T-helper 2 cell treated with Interferon-gamma antibody and Interleukin-4, amounts not matched to agents 5 μg/mL and 100 μg/mL, for 36 hours (primary cell): ENCODE measurements at regions not wholly inside any gene's neighbourhood (a gene's known extent, or its start where the extent isn't known, plus 50 kb on each side); places are given as distances from the start of the nearest gene placed in this dataset.
"Not testable (repeated sequence)": the region's sequence is repeated elsewhere in the genome, so short reads cannot be mapped to it uniquely, and the experiment has no call there.

ENCODE experiments used
- DNase-seq: peaks from one replicate; pipeline ENCODE4 v3.0.0; 2021; ENCODE audit warnings: low spot score
- H3K27ac Mint-ChIP-seq: one replicate; pipeline ENCODE4 v1.8.0; 2021; ENCODE audit warnings: mild to moderate bottlenecking, mixed read lengths
- H3K27me3 Mint-ChIP-seq: one replicate; pipeline ENCODE4 v1.8.0; 2021; ENCODE audit warnings: low read depth, mixed read lengths
- H3K36me3 Mint-ChIP-seq: one replicate; pipeline ENCODE4 v1.8.0; 2021; ENCODE audit warnings: low read depth, mixed read lengths
- H3K4me1 Mint-ChIP-seq: one replicate; pipeline ENCODE4 v1.8.0; 2021; ENCODE audit warnings: low read depth, mixed read lengths
- H3K4me3 Mint-ChIP-seq: one replicate; pipeline ENCODE4 v1.8.0; 2022; ENCODE audit warnings: mild to moderate bottlenecking, moderate library complexity, mixed read lengths
- H3K9me3 Mint-ChIP-seq: one replicate; pipeline ENCODE4 v1.8.0; 2021; ENCODE audit warnings: mixed read lengths

- Mint-ChIP-seq H3K4me3 (no peak overlapping the region), H3K27me3 (no peaks in the 10 kb centered on the region), H3K4me1 (no peaks in the 10 kb centered on the region)
Measured at GRCh38 chr4:115648786-115649185, 535.4 kb upstream of the NDST4 start.

DNA sequence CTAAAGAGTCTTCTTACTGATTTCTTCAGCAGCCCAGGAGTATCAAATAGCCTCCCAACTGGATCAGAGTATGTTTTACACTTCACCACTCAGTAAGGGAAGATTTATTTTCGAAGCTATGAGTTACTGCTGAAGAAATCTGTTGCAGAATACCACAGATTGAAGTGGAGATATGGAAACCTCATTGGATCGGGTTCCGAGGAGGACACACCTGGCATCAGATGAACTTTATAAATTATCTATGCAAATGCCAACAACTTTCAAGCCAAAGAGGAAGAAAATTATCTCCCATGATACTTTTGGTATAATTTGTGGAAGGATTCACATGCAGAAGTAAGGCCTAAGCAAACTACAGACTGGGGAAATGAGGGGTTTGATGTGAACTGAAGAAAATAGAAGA lies 515.9 kb upstream of the NDST4 start:
- no peak for DNase-seq
- Mint-ChIP-seq H3K4me1 (no peaks in the 10 kb centered on the region), H3K9me3 (no peaks in the 10 kb centered on the region), H3K4me3 (no peak overlapping the region), H3K36me3 (no peaks in the 10 kb centered on the region), H3K27ac (no peak overlapping the region), H3K27me3 (no peaks in the 10 kb centered on the region)

More at GRCh38 chr4:115648786-115649185, 535.4 kb upstream of the NDST4 start:
- DNase-seq, result no peak
- Mint-ChIP-seq H3K36me3 (no peaks in the 10 kb centered on the region), H3K9me3 (peaks cover 9% of the 10 kb centered on the region), H3K27ac (no peak overlapping the region)

- Mint-ChIP-seq H3K27ac (no peak overlapping the region), H3K9me3 (no peaks in the 10 kb centered on the region), H3K27me3 (no peaks in the 10 kb centered on the region), H3K36me3 (no peaks in the 10 kb centered on the region), H3K4me1 (no peaks in the 10 kb centered on the region), H3K4me3 (no peak overlapping the region)
- DNase-seq, result no peak
Measured at GRCh38 chr4:115609631-115610030, 496.2 kb upstream of the NDST4 start.

- no peaks in the 10 kb centered on the region for H3K27me3 Mint-ChIP-seq
- H3K27ac Mint-ChIP-seq, result no peak overlapping the region
- H3K4me1 Mint-ChIP-seq, result no peaks in the 10 kb centered on the region
- H3K9me3 Mint-ChIP-seq, result no peaks in the 10 kb centered on the region
- H3K4me3 Mint-ChIP-seq, result no peak overlapping the region
- H3K36me3 Mint-ChIP-seq, result no peaks in the 10 kb centered on the region
- no peak for DNase-seq
Measured at GRCh38 chr4:115607311-115607710, 493.9 kb upstream of the NDST4 start.

GRCh38 chr4:115596265-115597001 lies 483.0 kb upstream of the NDST4 start:
- Mint-ChIP-seq H3K27ac (no peak overlapping the region), H3K9me3 (peaks cover 12% of the 10 kb centered on the region), H3K27me3 (no peaks in the 10 kb centered on the region), H3K36me3 (no peaks in the 10 kb centered on the region), H3K4me3 (no peak overlapping the region), H3K4me1 (no peaks in the 10 kb centered on the region)
- DNase-seq, result no peak

- no peak for DNase-seq
- H3K4me1 Mint-ChIP-seq, result no peaks in the 10 kb centered on the region
Measured at GRCh38 chr4:115580901-115581300, 467.5 kb upstream of the NDST4 start.

DNA sequence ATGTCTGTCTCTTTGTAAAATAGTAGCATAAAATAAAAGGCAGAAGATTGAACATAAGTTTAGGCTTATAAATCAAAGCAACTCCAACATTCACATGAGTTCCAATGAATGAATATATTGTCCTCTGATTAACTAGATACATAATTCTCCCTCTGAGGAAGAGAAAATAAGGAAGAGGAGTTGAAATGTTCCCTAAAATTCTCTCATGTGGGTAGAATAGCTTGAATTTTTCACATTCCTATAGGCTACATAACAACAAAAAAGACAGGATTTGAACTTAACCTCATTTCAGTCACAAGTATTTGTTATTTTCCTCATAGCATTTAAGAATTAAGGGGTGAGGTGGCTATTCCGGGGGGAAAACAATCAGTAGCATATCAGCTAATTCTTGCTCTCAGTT lies 462.4 kb upstream of the NDST4 start:
- Mint-ChIP-seq H3K27ac (no peak overlapping the region), H3K4me1 (no peaks in the 10 kb centered on the region), H3K4me3 (no peak overlapping the region), H3K27me3 (no peaks in the 10 kb centered on the region), H3K36me3 (no peaks in the 10 kb centered on the region), H3K9me3 (peaks cover 3% of the 10 kb centered on the region)
- no peak for DNase-seq

More at GRCh38 chr4:115580901-115581300, 467.5 kb upstream of the NDST4 start:
- Mint-ChIP-seq H3K9me3 (no peaks in the 10 kb centered on the region), H3K4me3 (no peak overlapping the region), H3K36me3 (no peaks in the 10 kb centered on the region), H3K27ac (no peak overlapping the region), H3K27me3 (no peaks in the 10 kb centered on the region)

GRCh38 chr4:115562506-115562905 lies 449.1 kb upstream of the NDST4 start:
- H3K27me3 Mint-ChIP-seq, result no peaks in the 10 kb centered on the region
- H3K27ac Mint-ChIP-seq, result no peak overlapping the region
- H3K4me3 Mint-ChIP-seq, result no peak overlapping the region
- H3K4me1 Mint-ChIP-seq, result no peaks in the 10 kb centered on the region
- H3K9me3 Mint-ChIP-seq, result no peaks in the 10 kb centered on the region
- H3K36me3 Mint-ChIP-seq, result no peaks in the 10 kb centered on the region
- DNase-seq, result no peak

DNA sequence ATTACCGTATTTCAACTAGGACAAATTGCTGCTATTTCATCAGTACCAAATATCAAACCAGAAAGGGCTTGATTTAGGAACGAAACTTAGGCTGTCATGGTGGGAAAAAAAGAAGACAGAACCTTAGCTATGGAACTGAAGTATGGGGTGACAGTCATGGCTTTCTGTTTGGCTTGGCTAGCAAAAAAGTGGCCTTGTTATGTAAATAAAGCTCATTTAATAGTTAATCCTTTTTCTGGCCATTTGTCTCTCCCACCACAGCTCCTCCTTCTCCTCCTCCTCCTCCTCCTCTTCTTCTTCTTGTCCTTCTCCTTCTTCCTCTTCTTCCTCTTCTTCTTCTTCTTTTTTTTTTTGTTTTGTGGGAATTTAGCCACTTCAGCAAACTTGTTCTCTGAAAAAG lies 434.7 kb upstream of the NDST4 start:
- Mint-ChIP-seq H3K9me3 (no peaks in the 10 kb centered on the region), H3K4me3 (no peak overlapping the region)

GRCh38 chr4:115537387-115537786 lies 424.0 kb upstream of the NDST4 start:
- Mint-ChIP-seq H3K27ac (no peak overlapping the region), H3K4me1 (no peaks in the 10 kb centered on the region), H3K4me3 (no peak overlapping the region), H3K9me3 (no peaks in the 10 kb centered on the region), H3K27me3 (no peaks in the 10 kb centered on the region), H3K36me3 (no peaks in the 10 kb centered on the region)
- DNase-seq, result no peak

More for the DNA sequence above, 434.7 kb upstream of the NDST4 start:
- Mint-ChIP-seq H3K36me3 (no peaks in the 10 kb centered on the region), H3K27ac (no peak overlapping the region), H3K27me3 (no peaks in the 10 kb centered on the region), H3K4me1 (no peaks in the 10 kb centered on the region)
- no peak for DNase-seq

DNA sequence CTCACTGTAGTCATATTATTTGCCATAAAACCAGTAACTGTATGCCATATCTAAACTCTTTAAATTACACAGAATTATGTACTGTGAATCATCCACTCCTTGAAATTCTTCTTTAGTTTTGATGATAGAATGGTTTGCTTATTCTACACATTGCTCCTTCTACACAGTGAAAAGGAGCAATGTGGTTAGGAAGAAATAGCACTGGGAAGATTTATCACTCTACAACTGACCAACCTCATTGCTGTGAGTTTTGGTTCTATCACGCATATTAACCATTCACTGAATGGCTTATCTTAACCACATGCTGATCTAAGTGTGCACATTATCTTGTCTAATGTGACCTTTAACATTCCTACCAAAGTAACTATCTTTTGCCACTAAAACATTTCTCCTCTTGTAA lies 415.7 kb upstream of the NDST4 start:
- DNase-seq, result no peak
- no peak overlapping the region for H3K27ac Mint-ChIP-seq
- H3K36me3 Mint-ChIP-seq, result no peaks in the 10 kb centered on the region
- no peaks in the 10 kb centered on the region for H3K27me3 Mint-ChIP-seq
- no peaks in the 10 kb centered on the region for H3K9me3 Mint-ChIP-seq
- no peak overlapping the region for H3K4me3 Mint-ChIP-seq
- no peaks in the 10 kb centered on the region for H3K4me1 Mint-ChIP-seq

DNA sequence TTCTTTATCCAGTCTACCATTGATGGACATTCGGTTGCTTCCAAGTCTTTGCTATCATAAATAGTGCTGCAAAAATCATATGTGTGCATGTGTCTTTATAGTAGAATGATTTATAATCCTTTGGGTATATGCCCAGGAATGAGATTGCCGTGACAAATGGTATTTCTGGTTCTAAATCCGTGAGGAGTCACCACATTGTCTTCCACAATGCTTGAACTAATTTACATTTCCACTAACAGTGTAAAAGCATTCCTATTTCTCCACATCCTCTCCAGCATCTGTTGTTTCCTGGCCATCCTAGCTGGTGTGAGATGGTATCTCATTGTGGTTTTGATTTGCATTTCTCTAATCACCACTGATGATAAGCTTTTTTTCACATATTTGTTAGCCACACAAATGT lies 406.1 kb upstream of the NDST4 start:
- not testable (repeated sequence) for H3K36me3 Mint-ChIP-seq, H3K4me1 Mint-ChIP-seq, DNase-seq, H3K4me3 Mint-ChIP-seq, H3K27ac Mint-ChIP-seq, H3K27me3 Mint-ChIP-seq
- H3K9me3 Mint-ChIP-seq, result peaks cover 21% of the 10 kb centered on the region

DNA sequence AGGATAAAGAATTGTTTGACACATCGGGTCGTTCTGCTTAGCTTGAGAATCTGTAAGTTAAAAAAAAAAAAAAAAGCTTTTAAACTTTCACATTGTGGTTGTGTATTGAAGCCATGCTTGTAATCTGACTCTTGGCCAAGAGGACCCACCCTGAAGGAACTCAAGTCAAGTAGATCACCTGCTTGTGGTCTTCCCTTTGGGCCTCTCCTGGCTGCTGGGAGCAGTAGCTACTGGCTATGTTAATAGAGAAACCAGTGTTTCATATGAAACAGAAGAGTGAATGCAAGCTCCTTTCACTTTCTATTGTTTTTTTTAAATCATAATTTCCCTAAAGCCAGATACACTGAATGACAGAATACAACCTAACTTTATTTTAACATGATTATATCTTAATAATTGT lies 402.4 kb upstream of the NDST4 start:
- Mint-ChIP-seq H3K4me1 (no peaks in the 10 kb centered on the region), H3K36me3 (no peaks in the 10 kb centered on the region), H3K4me3 (no peak overlapping the region), H3K27ac (no peak overlapping the region), H3K27me3 (no peaks in the 10 kb centered on the region), H3K9me3 (peaks cover 2% of the 10 kb centered on the region)
- DNase-seq, result no peak

DNA sequence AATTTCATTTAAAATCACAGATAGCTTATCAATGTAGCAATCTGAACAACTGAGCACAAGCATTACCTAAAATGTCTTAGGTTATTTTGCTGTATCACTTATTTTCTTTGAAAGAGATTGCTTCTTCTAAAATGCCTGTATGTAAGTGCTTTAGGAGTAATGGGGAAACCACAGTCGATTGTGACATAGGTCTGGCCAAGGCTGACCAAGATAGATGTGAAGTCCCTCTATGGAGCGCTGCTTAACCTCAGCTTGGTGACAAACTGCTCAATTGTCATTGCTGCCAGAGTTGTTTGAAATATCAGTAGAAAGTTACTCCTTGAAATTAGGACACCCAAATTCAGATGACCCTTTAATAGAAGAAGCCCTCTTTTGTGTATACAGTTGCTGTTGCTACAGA lies 401.9 kb upstream of the NDST4 start:
- no peaks in the 10 kb centered on the region for H3K27me3 Mint-ChIP-seq
- H3K4me3 Mint-ChIP-seq, result no peak overlapping the region
- no peak overlapping the region for H3K27ac Mint-ChIP-seq
- H3K4me1 Mint-ChIP-seq, result no peaks in the 10 kb centered on the region
- no peak for DNase-seq
- H3K36me3 Mint-ChIP-seq, result no peaks in the 10 kb centered on the region
- no peaks in the 10 kb centered on the region for H3K9me3 Mint-ChIP-seq

GRCh38 chr4:115514675-115515074 lies 401.3 kb upstream of the NDST4 start:
- no peaks in the 10 kb centered on the region for H3K36me3 Mint-ChIP-seq
- H3K9me3 Mint-ChIP-seq, result no peaks in the 10 kb centered on the region
- no peak overlapping the region for H3K4me3 Mint-ChIP-seq
- no peak for DNase-seq
- H3K4me1 Mint-ChIP-seq, result no peaks in the 10 kb centered on the region
- H3K27ac Mint-ChIP-seq, result no peak overlapping the region
- H3K27me3 Mint-ChIP-seq, result no peaks in the 10 kb centered on the region
